GM13977 (cell line): ENCODE measurements at regions not wholly inside any gene's neighbourhood (a gene's known extent, or its start where the extent isn't known, plus 50 kb on each side); places are given as distances from the start of the nearest gene placed in this dataset.

Source experiments
- DNase-seq: peaks from one replicate; pipeline ENCODE4 v3.0.0; 2012; ENCODE audit warnings: low spot score
- CTCF ChIP-seq: IDR thresholded peaks from 2 replicates; pipeline ENCODE4 v1.5.1; 2012; ENCODE audit warnings: mild to moderate bottlenecking, control low read depth; ENCODE audit not compliant: insufficient read depth; ENCODE audit errors: extremely low read depth, missing control alignments
- in situ Hi-C: fragments of 300-500 bp; cut with MboI; formaldehyde crosslinking; loops from one replicate; pipeline ENCODE4 v1.12.0; 2022; ENCODE audit warnings: low sequenced_read_pairs, low pct_unique_long_range_greater_than_20kb, mixed read lengths, inconsistent platforms; ENCODE audit not compliant: unreplicated experiment

- no peak for TF ChIP-seq CTCF
- DNase-seq = no peak
- in situ Hi-C loops = no loop called here
Observed at GRCh38 chr11:127894316-127894715, 693.0 kb downstream of the ETS1 start.

GRCh38 chr11:127890030-127890615, 697.2 kb downstream of the ETS1 start:
- no peak for DNase-seq
- in situ Hi-C loops = no loop called here
- TF ChIP-seq CTCF = no peak

GRCh38 chr11:127888386-127888785, 699.0 kb downstream of the ETS1 start:
- no peak for TF ChIP-seq CTCF
- no peak for DNase-seq
- in situ Hi-C loops = no loop called here

GRCh38 chr11:127875131-127875530, 712.2 kb downstream of the ETS1 start:
- DNase-seq = no peak
- TF ChIP-seq CTCF = no peak
- in situ Hi-C loops = no loop called here

GRCh38 chr11:127873478-127873877, 713.9 kb downstream of the ETS1 start:
- TF ChIP-seq CTCF = no peak
- no peak for DNase-seq
- in situ Hi-C loops = no loop called here

- no peak for TF ChIP-seq CTCF
- in situ Hi-C loops = no loop called here
- no peak for DNase-seq
Observed at GRCh38 chr11:127866109-127866508, 721.2 kb downstream of the ETS1 start.

- DNase-seq = no peak
- in situ Hi-C loops = no loop called here
- TF ChIP-seq CTCF = no peak
Observed at GRCh38 chr11:127864861-127865260, 722.5 kb downstream of the ETS1 start.
